ENCODE measurements at regions not wholly inside any gene's neighbourhood (a gene's known extent, or its start where the extent isn't known, plus 50 kb on each side); places are given as distances from the start of the nearest gene placed in this dataset.
"Not testable (repeated sequence)": the region's sequence is repeated elsewhere in the genome, so short reads cannot be mapped to it uniquely, and the experiment has no call there.

GRCh38 chr4:173990126-173990868 lies 293.2 kb downstream of the FBXO8 start:
- Histone ChIP-seq H3K27ac (no peak overlapping the region), H3K4me3 (no peak overlapping the region), H3K27me3 (no peaks in the 10 kb centered on the region), H3K9me3 (no peaks in the 10 kb centered on the region), H3K36me3 (no peaks in the 10 kb centered on the region), H3K4me1 (peaks cover 0 to 5% (median 0%) of the 10 kb centered on the region in 4 donors)
- DNase-seq (no peak), ATAC-seq (ENCODE audit: low FRiP score in 2 of 2) (peak in 1 of 2 donors; percentile 63)
- TF ChIP-seq POLR2A (IDR thresholded peaks at IDR 0.05), result no peak
- TF ChIP-seq EP300 (IDR thresholded peaks at IDR 0.05), result no peak
- TF ChIP-seq CTCF (IDR thresholded peaks at IDR 0.05), result no peak
- no peak for TF ChIP-seq POLR2AphosphoS5 (IDR thresholded peaks at IDR 0.05)
- WGBS, 2 donors, result 32 to 37% methylated on average over 6 of the region's 6 CpGs

GRCh38 chr4:173963523-173963922 lies 319.9 kb downstream of the FBXO8 start:
- 83 to 86% methylated on average over 3 to 4 of the region's 4 CpGs for WGBS, 2 donors
- not testable (repeated sequence) for H3K27me3 ChIP-seq; H3K36me3 ChIP-seq; H3K4me1 ChIP-seq; DNase-seq; H3K27ac ChIP-seq; H3K9me3 ChIP-seq; H3K4me3 ChIP-seq; ATAC-seq (ENCODE audit: low FRiP score in 2 of 2)

GRCh38 chr4:173960398-173960797 lies 323.1 kb downstream of the FBXO8 start:
- ATAC-seq (ENCODE audit: low FRiP score in 2 of 2), result no peak
- 53 to 63% methylated on average over 5 of the region's 5 CpGs for WGBS, 2 donors
- H3K9me3 ChIP-seq, result no peaks in the 10 kb centered on the region
- H3K27me3 ChIP-seq, result no peaks in the 10 kb centered on the region
- no peaks in the 10 kb centered on the region for H3K36me3 ChIP-seq
- no peak overlapping the region for H3K4me3 ChIP-seq
- H3K27ac ChIP-seq, result no peak overlapping the region
- H3K4me1 ChIP-seq, result no peaks in the 10 kb centered on the region
- DNase-seq, result no peak
- TF ChIP-seq POLR2AphosphoS5 (IDR thresholded peaks at IDR 0.05), result no peak
- no peak for TF ChIP-seq EP300 (IDR thresholded peaks at IDR 0.05)
- TF ChIP-seq CTCF (IDR thresholded peaks at IDR 0.05), result no peak
- no peak for TF ChIP-seq POLR2A (IDR thresholded peaks at IDR 0.05)

GRCh38 chr4:173958445-173958844 lies 325.0 kb downstream of the FBXO8 start:
- H3K9me3 ChIP-seq, result no peaks in the 10 kb centered on the region
- H3K27ac ChIP-seq, result no peak overlapping the region
- H3K4me3 ChIP-seq, result no peak overlapping the region
- ATAC-seq (ENCODE audit: low FRiP score in 2 of 2) (no peak), DNase-seq (no peak)
- H3K36me3 ChIP-seq, result no peaks in the 10 kb centered on the region
- 0 to 33% methylated on average over 1 of the region's 1 CpG for WGBS, 2 donors
- TF ChIP-seq EP300 (IDR thresholded peaks at IDR 0.05), result no peak
- TF ChIP-seq POLR2A (IDR thresholded peaks at IDR 0.05), result no peak
- TF ChIP-seq POLR2AphosphoS5 (IDR thresholded peaks at IDR 0.05), result no peak
- TF ChIP-seq CTCF (IDR thresholded peaks at IDR 0.05), result no peak
- no peaks in the 10 kb centered on the region for H3K27me3 ChIP-seq
- H3K4me1 ChIP-seq, result no peaks in the 10 kb centered on the region

- 36 to 47% methylated on average over 1 of the region's 1 CpG for WGBS, 2 donors
- Histone ChIP-seq H3K36me3 (no peaks in the 10 kb centered on the region), H3K4me1 (no peaks in the 10 kb centered on the region), H3K27ac (no peak overlapping the region), H3K4me3 (no peak overlapping the region), H3K27me3 (no peaks in the 10 kb centered on the region), H3K9me3 (no peaks in the 10 kb centered on the region)
- ATAC-seq (ENCODE audit: low FRiP score in 2 of 2), result no peak
- TF ChIP-seq POLR2AphosphoS5 (IDR thresholded peaks at IDR 0.05) (no peak), EP300 (IDR thresholded peaks at IDR 0.05) (no peak), CTCF (IDR thresholded peaks at IDR 0.05) (no peak), POLR2A (IDR thresholded peaks at IDR 0.05) (no peak)
- DNase-seq, result no peak
Observed at GRCh38 chr4:173943547-173943946, 339.9 kb downstream of the FBXO8 start.
